H1 (cell line): ENCODE measurements at regions not wholly inside any gene's neighbourhood (a gene's known extent, or its start where the extent isn't known, plus 50 kb on each side); places are given as distances from the start of the nearest gene placed in this dataset.

ENCODE experiments used
- CTCF ChIA-PET: fragments of 300-600 bp; sonication (Branson Sonifier 250); formaldehyde crosslinking; loops from one replicate; lab custom pipeline; 2021; ENCODE audit not compliant: partially characterized antibody; lab: Charles Lee
- POLR2A ChIA-PET: fragments of 300-600 bp; sonication (Branson Sonifier 250); formaldehyde crosslinking; loops from one replicate; lab custom pipeline; 2021; ENCODE audit warnings: inconsistent platforms; ENCODE audit not compliant: partially characterized antibody; lab: Charles Lee
- DNase-seq, 2 experiments: peaks; one replicate each; pipeline versions ENCODE4 v3.0.0 to v3.0.0-alpha.2; 2010 to 2022; ENCODE audit warnings: low spot score in 2 of 2, low read depth in 1 of 2, mixed read lengths in 1 of 2
- FAIRE-seq: peaks from 2 replicates; lab custom pipeline; 2011; peaks lifted over from hg19 to GRCh38; lab: Jason Lieb, UNC
- H2AFZ ChIP-seq: 2 replicates; pipeline ENCODE4 v1.8.1; 2012; ENCODE audit warnings: low read length, inconsistent platforms
- H2AK5ac ChIP-seq: 2 replicates; pipeline ENCODE4 v1.6.1; 2013; ENCODE audit warnings: low read depth, low read length
- H2BK120ac ChIP-seq: replicated peaks from 2 replicates; pipeline ENCODE3; 2013; ENCODE audit warnings: low read depth, low read length, inconsistent platforms
- H2BK12ac ChIP-seq: 2 replicates; pipeline ENCODE4 v1.6.1; 2013; ENCODE audit warnings: low read depth, low read length
- H2BK15ac ChIP-seq: 2 replicates; pipeline ENCODE4 v1.6.1; 2013; ENCODE audit warnings: low read length
- H2BK20ac ChIP-seq: 2 replicates; pipeline ENCODE4 v1.6.1; 2013; ENCODE audit warnings: low read length
- H2BK5ac ChIP-seq: 2 replicates; pipeline ENCODE4 v1.6.1; 2013; ENCODE audit warnings: low read depth, low read length
- H3K14ac ChIP-seq: 2 replicates; pipeline ENCODE4 v1.6.1; 2013; ENCODE audit warnings: inconsistent platforms; ENCODE audit not compliant: insufficient read length
- H3K18ac ChIP-seq: 2 replicates; pipeline ENCODE4 v1.6.1; 2013; ENCODE audit warnings: low read length; ENCODE audit errors: extremely low read depth
- H3K23ac ChIP-seq: 2 replicates; pipeline ENCODE4 v1.6.1; 2013; ENCODE audit warnings: inconsistent platforms; ENCODE audit not compliant: insufficient read length
- H3K23me2 ChIP-seq: 2 replicates; pipeline ENCODE4 v1.6.1; 2013; ENCODE audit warnings: low read depth, low read length
- H3K27ac ChIP-seq: 2 replicates; pipeline ENCODE4 v1.6.1; 2011; ENCODE audit warnings: low read depth, low read length, inconsistent platforms
- H3K27me3 ChIP-seq, 4 experiments: replicated peaks in 1 of 4; 1 replicate in 1 of 4; 2 replicates in 3 of 4; pipeline versions ENCODE4 v1.6.1 to v1.8.1; 2011 to 2013; ENCODE audit warnings: low read length in 3 of 4, mild to moderate bottlenecking in 3 of 4, inconsistent platforms in 2 of 4, mixed read lengths in 2 of 4, moderate library complexity in 1 of 4; ENCODE audit not compliant: control insufficient read depth in 3 of 4, insufficient read depth in 3 of 4; ENCODE audit errors: extremely low read depth in 1 of 4
- H3K36me3 ChIP-seq, 4 experiments: 2 replicates each; pipeline versions ENCODE4 v1.6.1 to v1.8.1; 2011 to 2013; ENCODE audit warnings: mild to moderate bottlenecking in 4 of 4, low read length in 3 of 4, moderate library complexity in 2 of 4, control low read depth in 1 of 4, inconsistent platforms in 1 of 4; ENCODE audit not compliant: insufficient read depth in 4 of 4, control insufficient read depth in 2 of 4
- H3K4ac ChIP-seq: replicated peaks from 2 replicates; pipeline ENCODE3; 2013; ENCODE audit warnings: low read length, low read depth, mixed read lengths, inconsistent platforms; ENCODE audit not compliant: insufficient read length
- H3K4me1 ChIP-seq, 4 experiments: replicated peaks in 1 of 4; 1 replicate in 1 of 4; 2 replicates in 3 of 4; pipeline versions ENCODE4 v1.6.1 to v1.8.1; 2011 to 2013; ENCODE audit warnings: low read length in 3 of 4, inconsistent platforms in 2 of 4, mixed read lengths in 1 of 4; ENCODE audit not compliant: insufficient read depth in 4 of 4, control insufficient read depth in 3 of 4
- H3K4me2 ChIP-seq, 2 experiments: 2 replicates each; pipeline versions ENCODE4 v1.6.1 to v1.8.1; 2011 to 2013; ENCODE audit warnings: low read depth in 2 of 2, low read length in 2 of 2, control low read depth in 1 of 2, inconsistent platforms in 1 of 2, mild to moderate bottlenecking in 1 of 2; ENCODE audit not compliant: insufficient read depth in 1 of 2
- H3K4me3 ChIP-seq, 4 experiments: fragments of 200-600, 300-600 bp in 1 of 4; sonication (generic), shearing (Covaris generic), sonication (Bioruptor Twin) in 1 of 4; 2 replicates each; pipeline versions ENCODE4 v1.5.1 to v1.8.1; 2011 to 2016; ENCODE audit warnings: low read length in 4 of 4, low read depth in 3 of 4, control low read depth in 2 of 4, inconsistent platforms in 2 of 4, mild to moderate bottlenecking in 2 of 4, mixed read lengths in 1 of 4, moderate library complexity in 1 of 4; ENCODE audit not compliant: insufficient read depth in 2 of 4; ENCODE audit errors: extremely low read depth in 1 of 4
- H3K56ac ChIP-seq: replicated peaks from 2 replicates; pipeline ENCODE3; 2013; ENCODE audit warnings: low read depth, mild to moderate bottlenecking, mixed read lengths, low read length, inconsistent platforms; ENCODE audit not compliant: insufficient read length
- H3K79me1 ChIP-seq: 2 replicates; pipeline ENCODE4 v1.6.1; 2013; ENCODE audit warnings: low read depth, low read length, control low read depth
- H3K79me2 ChIP-seq, 2 experiments: 2 replicates each; pipeline versions ENCODE4 v1.6.1 to v1.8.1; 2012 to 2013; ENCODE audit warnings: low read length in 2 of 2, mild to moderate bottlenecking in 2 of 2, inconsistent platforms in 1 of 2; ENCODE audit not compliant: insufficient read depth in 2 of 2, control insufficient read depth in 1 of 2
- H3K9ac ChIP-seq, 4 experiments: replicated peaks in 1 of 4; 1 replicate in 1 of 4; 2 replicates in 3 of 4; pipeline versions ENCODE4 v1.6.1 to v1.8.1; 2011 to 2013; ENCODE audit warnings: low read depth in 3 of 4, low read length in 3 of 4, control low read depth in 2 of 4, mild to moderate bottlenecking in 2 of 4, moderate library complexity in 2 of 4, inconsistent platforms in 1 of 4; ENCODE audit errors: extremely low read depth in 1 of 4
- H3K9me3 ChIP-seq, 2 experiments: 2 replicates each; pipeline versions ENCODE4 v1.6.1 to v1.8.1; 2012 to 2013; ENCODE audit warnings: mild to moderate bottlenecking in 2 of 2, moderate library complexity in 2 of 2, control low read depth in 1 of 2, inconsistent platforms in 1 of 2, low read depth in 1 of 2, low read length in 1 of 2, mixed read lengths in 1 of 2; ENCODE audit not compliant: insufficient read depth in 2 of 2
- H4K20me1 ChIP-seq, 2 experiments: replicated peaks in 1 of 2; 2 replicates each; pipeline versions ENCODE3 to v1.8.1; 2011 to 2013; ENCODE audit warnings: inconsistent platforms in 2 of 2, low read length in 2 of 2, mild to moderate bottlenecking in 1 of 2; ENCODE audit not compliant: insufficient read depth in 2 of 2, control insufficient read depth in 1 of 2
- H4K5ac ChIP-seq: 2 replicates; pipeline ENCODE4 v1.6.1; 2013; ENCODE audit warnings: low read length, low read depth, mixed read lengths, inconsistent platforms; ENCODE audit not compliant: insufficient read length
- H4K8ac ChIP-seq: 2 replicates; pipeline ENCODE4 v1.8.0; 2013; ENCODE audit warnings: mild to moderate bottlenecking, moderate library complexity, low read length, inconsistent platforms; ENCODE audit not compliant: insufficient read depth; ENCODE audit errors: extremely low read depth
- H4K91ac ChIP-seq: replicated peaks from 2 replicates; pipeline ENCODE3; 2013; ENCODE audit warnings: low read length, mixed read lengths, inconsistent platforms; ENCODE audit not compliant: insufficient read length
- ASH2L ChIP-seq: fragments of 200-600, 300-600 bp; sonication (generic); IDR thresholded peaks from one replicate; pipeline ENCODE4 v1.7.1; 2017; ENCODE audit warnings: low read length
- BACH1 ChIP-seq: IDR thresholded peaks from 2 replicates; pipeline ENCODE4 v1.6.1; 2012; ENCODE audit warnings: low read length, improper control_type of control experiment
- CEBPB ChIP-seq: IDR thresholded peaks from 2 replicates; pipeline ENCODE4 v1.6.1; 2012; ENCODE audit warnings: low read depth, low read length
- EZH2 ChIP-seq: fragments of 200-600 bp; sonication (generic); IDR thresholded peaks from 2 replicates; pipeline ENCODE4 v1.7.1; 2012; ENCODE audit warnings: low read depth, mild to moderate bottlenecking, moderate library complexity, low read length, inconsistent platforms; ENCODE audit not compliant: severe bottlenecking
- KDM5A ChIP-seq: fragments of 200-600 bp; IDR thresholded peaks from 2 replicates; pipeline ENCODE4 v1.7.1; 2012; ENCODE audit warnings: mild to moderate bottlenecking, low read length, inconsistent platforms, mixed read lengths
- MAFK ChIP-seq: IDR thresholded peaks from 2 replicates; pipeline ENCODE4 v1.6.1; 2012; ENCODE audit warnings: low read depth, mild to moderate bottlenecking, improper control_type of control experiment, low read length
- NRF1 ChIP-seq: IDR thresholded peaks from 2 replicates; pipeline ENCODE4 v1.6.1; 2011; ENCODE audit warnings: mild to moderate bottlenecking, low read depth, low read length, improper control_type of control experiment
- PHF8 ChIP-seq: fragments of 200-600 bp; sonication (generic); conservative IDR thresholded peaks from 2 replicates; pipeline ENCODE4 v1.7.1; 2012; ENCODE audit warnings: low read depth, mild to moderate bottlenecking, inconsistent platforms, low read length, moderate library complexity
- SRF ChIP-seq: IDR thresholded peaks from 2 replicates; pipeline ENCODE4 v1.6.1; 2011; ENCODE audit warnings: mild to moderate bottlenecking, low read depth, low read length, moderate library complexity
- TAF7 ChIP-seq: optimal IDR thresholded peaks from 2 replicates; pipeline ENCODE3; 2011; ENCODE audit warnings: low read depth, mild to moderate bottlenecking, inconsistent platforms, low read length, moderate library complexity, borderline replicate concordance
- TEAD4 ChIP-seq: IDR thresholded peaks from 2 replicates; pipeline ENCODE4 v1.6.1; 2012; ENCODE audit warnings: low read depth, low read length, inconsistent platforms, mixed read lengths
- USF2 ChIP-seq: IDR thresholded peaks from 2 replicates; pipeline ENCODE4 v1.6.1; 2011; ENCODE audit warnings: low read length, improper control_type of control experiment
- YY1 ChIP-seq: IDR thresholded peaks from 2 replicates; pipeline ENCODE4 v1.6.1; 2011; ENCODE audit warnings: low read depth, mild to moderate bottlenecking, low read length
- WGBS, 2 experiments: shearing (Covaris generic) in 1 of 2; methylation state at CpG; one replicate each; pipeline versions ENCODE4 v1.1.6 to v1.1.7; 2013 to 2015; ENCODE audit warnings: low lambda C conversion rate in 2 of 2, mixed read lengths in 2 of 2, inconsistent platforms in 1 of 2, low coverage in 1 of 2, missing lambda C conversion rate in 1 of 2; ENCODE audit not compliant: insufficient replicate concordance in 2 of 2, insufficient coverage in 1 of 2, insufficient read length in 1 of 2; ENCODE audit errors: extremely low coverage in 1 of 2, missing lambda C conversion rate in 1 of 2; 5-methylcytosine and 5-hydroxymethylcytosine counted together

DNA sequence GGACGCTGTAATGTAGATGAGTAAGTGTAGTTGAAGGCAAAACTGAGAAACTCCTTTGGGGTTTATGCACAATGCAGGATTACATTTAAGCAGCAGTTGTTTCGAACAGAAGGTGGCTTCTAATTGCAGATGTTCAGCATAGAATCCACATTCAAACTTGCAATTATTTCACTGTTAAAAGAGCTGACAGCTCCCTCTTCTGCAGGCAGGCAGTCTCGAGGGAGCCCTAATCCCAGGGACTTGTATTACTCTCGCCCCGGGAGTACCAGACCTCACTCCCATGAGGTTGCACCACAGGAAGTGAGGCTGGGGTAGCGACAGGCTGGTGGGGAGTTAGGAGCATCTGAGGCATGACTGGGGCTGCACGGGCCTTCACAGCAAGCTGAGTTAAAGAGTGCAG, 484.3 kb upstream of the EEF2KMT start:
- ChIA-PET CTCF (interaction anchor here (1.0 to 1.8 kb wide), 3 partner anchors 30 to 43 kb away, joined by 3 to 11 read pairs (median 3); no protein-coding TSS in a partner anchor), POLR2A (no interaction called here)
- Histone ChIP-seq H4K20me1 (no peaks in the 10 kb centered on the region), H2BK20ac (no peak overlapping the region), H4K91ac (no peak overlapping the region), H3K4me1 (no peaks in the 10 kb centered on the region; a peak in 3 of 7 replicates), H3K23me2 (no peaks in the 10 kb centered on the region), H2AK5ac (no peak overlapping the region), H3K9me3 (no peaks in the 10 kb centered on the region), H3K18ac (no peak overlapping the region), H2BK12ac (0 out of 2 replicates have a peak overlapping the region, but pooled peaks have one; percentile 12), H3K56ac (no peak overlapping the region), H3K79me1 (no peaks in the 10 kb centered on the region), H3K4me2 (no peak overlapping the region), H3K36me3 (no peaks in the 10 kb centered on the region), H3K4me3 (no peak overlapping the region), H3K23ac (no peak overlapping the region), H2BK5ac (0 out of 2 replicates have a peak overlapping the region, but pooled peaks have one; percentile 40), H2BK120ac (no peak overlapping the region), H3K14ac (no peak overlapping the region), H2BK15ac (no peak overlapping the region)
- DNase-seq (no peak), FAIRE-seq (no peak)
- TF ChIP-seq MAFK (no peak), PHF8 (no peak), TAF7 (no peak), TEAD4 (no peak), USF2 (no peak), CEBPB (no peak), KDM5A (no peak), ASH2L (no peak), YY1 (no peak), EZH2 (no peak), NRF1 (no peak), SRF (no peak), BACH1 (no peak)
- TF ChIP-seq, all 59 proteins: peak for 0
- H3K4ac ChIP-seq = no peak overlapping the region
- WGBS, 2 experiments = 82% methylated on average over 7 of the region's 7 CpGs; no CpG with 5 or more reads in 1 of the 2 experiments
- no peak overlapping the region for H3K27ac ChIP-seq
- H3K9ac ChIP-seq = no peak overlapping the region
- no peaks in the 10 kb centered on the region for H3K79me2 ChIP-seq
- no peak overlapping the region for H2AFZ ChIP-seq
- H4K8ac ChIP-seq = no peak overlapping the region; the same call in 1 of the 2 replicates
- H3K27me3 ChIP-seq = no peaks in the 10 kb centered on the region
- no peak overlapping the region for H4K5ac ChIP-seq
